GM19438 (cell line): ENCODE measurements at regions not wholly inside any gene's neighbourhood (a gene's known extent, or its start where the extent isn't known, plus 50 kb on each side); places are given as distances from the start of the nearest gene placed in this dataset.

Source experiments
- ATAC-seq: cut with Tn5 transposase; IDR thresholded peaks from one replicate; pipeline ENCODE4 v1.9.1; 2021; ENCODE audit warnings: low read depth; ENCODE audit not compliant: unreplicated experiment

GRCh38 chr4:111977419-111977965 lies 167.8 kb upstream of the FAM241A start:
- no peak for ATAC-seq

DNA sequence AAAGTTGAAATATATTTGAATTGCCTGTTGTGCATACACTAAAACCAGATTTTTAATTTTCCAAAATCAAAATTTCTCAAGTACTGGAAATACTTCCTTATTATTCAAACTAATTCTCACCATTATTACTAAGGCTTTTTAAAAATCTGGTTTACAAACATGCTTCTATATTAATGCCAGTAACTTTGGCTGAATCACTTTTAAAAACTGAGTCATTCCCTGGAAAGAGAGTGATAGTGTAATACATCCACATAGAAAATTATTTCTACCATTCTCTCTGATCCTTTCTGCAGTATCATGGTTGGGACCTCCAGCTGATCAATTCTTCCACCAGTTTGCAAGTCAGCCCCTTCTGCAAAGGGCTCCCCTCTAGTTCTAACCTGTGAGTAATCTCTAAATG lies 165.3 kb upstream of the FAM241A start:
- no peak for ATAC-seq

- ATAC-seq, result no peak
Observed at GRCh38 chr4:111982089-111982488, 163.2 kb upstream of the FAM241A start.

DNA sequence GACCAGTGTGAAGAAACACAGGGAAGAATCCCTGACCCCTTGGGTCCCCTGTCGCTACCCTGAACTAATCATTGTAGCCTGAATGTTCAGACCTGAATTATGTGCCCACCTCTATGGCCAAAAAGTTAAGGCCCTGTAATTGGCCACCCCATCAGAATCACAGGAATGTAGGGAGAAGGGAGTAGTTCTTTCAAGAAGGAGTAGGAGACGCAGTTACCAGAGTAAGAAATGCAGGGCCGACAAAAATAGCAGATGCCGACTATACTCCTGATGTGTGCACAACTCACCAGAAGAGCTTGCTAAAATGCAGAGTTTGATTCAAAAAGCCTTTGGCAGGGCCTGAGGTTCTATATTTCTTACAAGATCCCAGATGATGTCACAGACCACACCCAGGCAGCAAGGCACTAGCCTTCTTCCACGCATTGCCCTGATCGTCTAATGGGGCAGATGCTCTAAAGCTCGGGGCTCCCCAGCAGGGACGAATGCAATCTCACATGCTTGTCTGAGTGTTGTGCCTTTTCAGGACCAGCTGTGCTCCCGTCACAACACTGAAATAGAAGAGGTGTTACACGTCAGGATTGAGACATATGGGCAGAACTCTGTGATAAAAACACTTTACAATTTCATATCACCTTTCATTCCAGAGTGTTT lies 161.0 kb upstream of the FAM241A start:
- no peak for ATAC-seq

DNA sequence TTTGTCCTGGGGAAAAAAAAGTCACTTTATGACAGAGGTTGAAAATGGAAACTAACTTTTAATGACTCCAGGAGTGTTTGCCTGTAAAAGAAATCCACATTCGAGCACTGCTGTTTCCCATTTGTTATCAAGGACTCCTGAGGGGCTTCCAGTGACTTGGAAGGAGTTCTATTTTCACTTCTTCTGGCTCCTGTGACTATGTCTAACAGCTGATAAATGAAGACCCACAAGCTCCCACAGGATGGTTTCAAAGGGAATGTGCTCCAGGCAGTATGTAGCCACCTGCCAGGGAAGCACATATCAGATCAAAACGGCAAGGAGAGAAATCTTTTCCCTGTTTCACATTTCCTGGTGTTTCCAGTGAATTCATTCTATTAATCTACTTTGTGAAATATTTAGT lies 159.8 kb upstream of the FAM241A start:
- no peak for ATAC-seq

- ATAC-seq, result no peak
Observed at GRCh38 chr4:111986095-111986494, 159.2 kb upstream of the FAM241A start.

- no peak for ATAC-seq
Observed at GRCh38 chr4:111988514-111988913, 156.7 kb upstream of the FAM241A start.

DNA sequence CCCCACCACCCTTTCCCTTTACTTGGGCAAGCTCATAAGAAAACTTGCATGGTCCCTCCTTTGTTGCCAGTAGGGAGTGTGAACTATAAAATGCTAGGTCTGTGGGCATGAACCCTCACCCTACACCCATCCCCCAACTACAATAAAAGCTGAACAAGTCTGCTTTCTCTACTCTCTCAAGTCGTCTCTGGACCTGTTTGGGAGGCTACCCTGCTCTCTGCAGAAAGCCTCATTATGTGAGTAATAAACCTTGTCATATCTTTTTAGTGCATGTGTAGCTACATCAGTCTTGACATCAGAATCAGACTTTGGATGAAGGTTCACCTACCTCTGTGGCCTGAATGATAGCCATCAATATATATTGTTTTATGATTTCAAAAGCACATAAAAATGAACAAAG lies 155.4 kb upstream of the FAM241A start:
- no peak for ATAC-seq

DNA sequence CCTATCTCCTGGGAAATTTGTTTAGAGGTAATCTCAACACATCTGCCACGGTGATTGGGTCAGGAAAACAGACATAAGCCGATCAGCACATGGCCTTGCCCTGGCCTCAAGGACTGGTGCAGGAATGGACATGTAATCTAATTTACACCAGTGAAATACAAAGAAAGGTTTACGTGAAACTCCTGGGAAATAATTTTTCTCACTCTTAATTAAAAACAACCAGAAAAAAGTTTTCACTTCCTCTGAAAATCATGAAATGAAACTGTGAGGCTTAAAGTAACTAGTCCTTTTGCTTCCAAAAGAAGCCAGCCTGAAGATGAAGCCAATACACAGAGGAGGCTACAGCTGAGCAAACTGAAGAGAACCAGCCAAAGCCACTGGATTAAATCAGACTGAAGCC lies 154.1 kb upstream of the FAM241A start:
- ATAC-seq, result peak; percentile 98

- peak; percentile 26 for ATAC-seq
Observed at GRCh38 chr4:111991797-111992196, 153.5 kb upstream of the FAM241A start.

GRCh38 chr4:111992351-111993168 lies 152.7 kb upstream of the FAM241A start:
- ATAC-seq, result no peak

DNA sequence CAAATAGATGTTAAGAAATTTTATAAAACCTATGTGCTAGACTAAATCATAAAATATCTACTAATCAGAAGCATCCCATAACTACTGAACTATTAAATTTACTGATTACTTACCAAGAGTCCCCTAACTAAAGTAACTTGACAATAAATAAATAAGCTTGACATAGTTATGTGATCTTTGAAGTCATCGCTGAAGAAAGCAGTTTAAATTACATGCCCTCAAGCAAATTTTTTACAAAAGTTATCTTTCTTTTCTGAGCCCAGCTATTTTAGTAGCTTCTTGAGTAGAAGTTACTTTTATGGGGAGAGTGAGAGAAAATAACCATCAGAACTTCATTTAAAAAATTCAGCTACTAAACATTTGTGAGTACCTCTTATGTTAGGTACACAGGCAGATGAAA lies 150.9 kb upstream of the FAM241A start:
- ATAC-seq, result no peak

DNA sequence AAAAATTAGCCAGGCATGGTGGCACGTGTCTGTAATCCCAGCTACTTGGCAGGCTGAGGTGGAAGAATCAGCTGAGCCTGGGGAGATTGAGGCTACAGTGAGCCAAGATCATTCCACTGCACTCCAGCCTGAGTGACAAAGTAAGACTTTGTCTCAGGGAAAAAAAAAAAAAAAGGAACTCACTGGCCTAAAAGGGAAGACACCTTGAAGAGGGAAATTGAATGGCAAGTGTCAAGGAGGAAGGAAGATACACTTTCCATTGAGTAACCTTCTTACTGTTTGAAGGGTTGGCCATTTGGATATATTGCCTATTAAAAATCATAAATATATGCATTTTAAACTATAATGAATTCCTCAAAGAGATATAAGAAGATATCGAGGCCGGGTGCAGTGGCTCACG lies 147.5 kb upstream of the FAM241A start:
- no peak for ATAC-seq

DNA sequence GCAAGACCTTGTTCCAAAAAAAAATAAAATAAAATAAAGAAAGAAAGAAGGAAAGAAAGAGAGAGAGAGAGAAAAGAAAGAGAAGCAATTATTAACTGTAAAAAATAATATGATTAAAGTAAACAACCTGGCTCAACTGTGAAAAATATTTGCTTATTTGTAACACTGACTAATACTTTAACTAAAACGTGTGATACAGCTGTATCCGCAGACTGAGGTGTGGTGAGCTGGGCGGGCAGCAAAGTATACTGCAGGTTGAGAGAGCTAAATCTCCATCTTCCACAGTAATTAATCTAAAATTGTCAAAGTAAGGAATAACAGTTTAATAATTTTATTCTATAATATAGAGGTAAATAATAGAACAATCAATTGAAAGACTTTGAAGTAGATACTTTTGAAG lies 145.5 kb upstream of the FAM241A start:
- ATAC-seq, result no peak

DNA sequence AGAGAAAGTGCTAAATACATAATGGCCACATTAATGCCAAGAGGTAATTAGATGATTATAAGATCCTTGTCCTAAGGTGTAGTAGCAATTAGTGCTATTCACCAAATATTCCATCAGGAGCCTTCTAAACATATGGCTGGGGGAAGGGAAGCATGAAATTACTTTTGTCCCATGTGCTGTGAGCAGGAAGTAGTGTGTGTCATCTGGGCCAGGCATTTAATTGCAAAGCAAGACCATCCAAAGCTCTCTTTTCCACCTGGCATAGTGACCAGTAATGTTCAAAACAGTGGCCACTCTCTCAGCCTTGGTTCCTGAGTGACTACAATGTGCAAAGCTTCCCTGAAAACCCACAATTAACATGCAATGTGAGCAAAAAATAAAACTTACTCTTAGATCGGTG lies 144.2 kb upstream of the FAM241A start:
- ATAC-seq, result no peak

GRCh38 chr4:112002248-112002661 lies 143.0 kb upstream of the FAM241A start:
- ATAC-seq, result no peak

DNA sequence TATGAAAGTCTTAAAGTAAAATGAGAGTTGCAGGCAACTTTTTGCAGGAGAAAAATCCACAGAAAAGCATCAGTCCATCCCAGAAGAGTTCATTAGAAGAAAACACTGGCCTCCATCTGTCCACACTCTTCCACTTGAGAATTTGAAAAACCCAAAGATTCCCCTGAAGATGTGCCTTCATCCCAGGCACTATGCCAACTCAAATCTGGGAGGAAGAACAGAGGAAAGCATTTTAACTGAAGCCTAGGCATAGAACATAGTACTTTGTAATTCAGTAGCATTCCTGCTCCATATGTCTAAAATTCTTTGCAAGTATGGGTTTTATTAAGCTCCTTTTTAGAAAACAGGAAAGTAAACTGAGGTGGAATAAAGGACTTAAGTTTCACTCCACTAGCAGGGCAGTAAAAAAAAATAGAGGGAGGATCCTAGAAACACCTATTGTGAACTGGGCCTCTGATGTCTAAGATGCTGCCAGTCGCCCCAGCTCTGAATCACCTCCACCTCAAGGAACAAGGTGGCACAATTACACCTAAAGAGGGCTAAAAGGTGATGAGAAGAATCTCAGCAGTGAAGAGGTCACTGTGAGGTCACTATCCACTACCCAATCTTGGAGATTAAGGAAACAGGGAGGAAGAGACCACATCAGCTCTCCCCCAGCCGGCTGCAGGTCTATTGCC lies 141.9 kb upstream of the FAM241A start:
- ATAC-seq, result no peak

DNA sequence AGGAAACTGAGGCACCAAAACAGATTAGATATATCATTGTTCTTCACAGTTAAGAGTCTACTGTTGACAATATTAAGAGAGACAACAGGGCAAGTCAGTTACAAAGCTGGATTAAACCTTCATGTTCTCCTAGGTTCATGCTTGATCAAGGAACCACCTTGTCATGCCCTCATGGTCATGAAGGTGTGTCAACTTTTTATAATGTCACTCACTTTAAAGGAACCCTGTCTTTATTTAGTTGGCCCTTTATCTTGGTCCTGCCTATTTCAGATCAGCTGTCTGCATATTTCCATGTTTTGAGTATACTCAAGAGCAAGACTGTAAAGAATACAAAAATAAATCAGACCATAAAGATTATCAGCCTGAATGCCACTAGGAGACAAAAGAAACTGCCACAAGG lies 140.2 kb upstream of the FAM241A start:
- no peak for ATAC-seq

DNA sequence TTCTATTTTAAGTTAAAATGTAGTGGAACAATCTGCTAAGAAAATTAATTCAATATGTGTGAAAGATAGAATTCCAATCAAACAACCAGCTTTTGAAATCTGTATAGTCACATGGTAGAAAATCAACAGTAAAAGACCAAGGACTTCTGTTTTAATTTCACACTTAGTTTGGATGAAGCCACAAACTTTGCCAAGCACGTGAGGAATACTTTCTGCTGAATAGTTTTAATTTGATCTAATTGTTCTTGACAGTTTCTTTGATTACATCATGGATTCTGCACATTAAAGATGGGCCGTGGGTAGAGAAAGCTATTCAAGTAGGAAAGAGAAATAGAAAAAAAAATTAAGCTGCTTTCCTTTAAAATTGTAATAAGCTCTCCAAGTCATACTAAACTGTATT lies 137.9 kb upstream of the FAM241A start:
- ATAC-seq, result no peak

- no peak for ATAC-seq
Observed at GRCh38 chr4:112015960-112016359, 129.3 kb upstream of the FAM241A start.

DNA sequence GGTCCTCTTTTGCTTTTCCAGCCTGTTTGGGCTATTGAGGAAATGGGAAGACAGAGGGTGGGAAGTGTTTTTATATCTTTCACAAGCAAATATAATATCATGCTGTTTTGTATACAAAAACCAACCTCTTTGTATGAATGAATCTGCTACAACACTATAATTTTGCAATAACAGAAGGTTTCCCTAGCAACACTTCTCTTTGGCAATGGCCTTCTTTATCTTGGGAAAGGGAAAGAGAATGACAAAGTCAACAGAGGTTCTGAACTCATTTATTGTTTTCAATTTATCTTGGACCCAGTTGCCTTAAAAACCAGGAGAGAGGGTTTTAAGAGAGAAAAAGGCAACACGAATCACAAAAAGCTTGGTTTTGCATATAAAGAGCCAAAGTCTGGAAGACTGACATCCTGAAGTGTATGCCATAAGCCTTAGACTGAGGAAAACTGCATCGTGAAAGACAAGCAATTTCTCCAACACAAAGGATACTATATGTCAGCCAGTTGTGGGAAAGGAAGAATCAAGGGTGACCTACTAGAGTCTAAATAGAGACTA lies 121.8 kb upstream of the FAM241A start:
- ATAC-seq, result no peak
